ENCODE measurements at regions not wholly inside any gene's neighbourhood (a gene's known extent, or its start where the extent isn't known, plus 50 kb on each side); places are given as distances from the start of the nearest gene placed in this dataset.

GRCh38 chr11:80440835-80441234 is 1000.0 kb upstream of the TENM4 start:
- H3K9me3 Mint-ChIP-seq = peaks cover 17% of the 10 kb centered on the region
- no peaks in the 10 kb centered on the region for H3K36me3 Mint-ChIP-seq (ENCODE audit: insufficient read depth)
- H3K4me1 Mint-ChIP-seq (ENCODE audit: low read depth) = no peaks in the 10 kb centered on the region
- no peak overlapping the region for H3K4me3 Mint-ChIP-seq
- no peak for DNase-seq
- H3K27me3 Mint-ChIP-seq (ENCODE audit: low read depth) = no peaks in the 10 kb centered on the region
- no peak for ATAC-seq

GRCh38 chr11:80436547-80436946 is 995.7 kb upstream of the TENM4 start:
- Mint-ChIP-seq H3K36me3 (ENCODE audit: insufficient read depth) (no peaks in the 10 kb centered on the region), H3K4me1 (ENCODE audit: low read depth) (no peaks in the 10 kb centered on the region), H3K9me3 (peaks cover 25% of the 10 kb centered on the region), H3K4me3 (no peak overlapping the region), H3K27me3 (ENCODE audit: low read depth) (no peaks in the 10 kb centered on the region)
- ATAC-seq = no peak
- no peak for DNase-seq

GRCh38 chr11:80435345-80435744 is 994.5 kb upstream of the TENM4 start:
- no peak for DNase-seq
- Mint-ChIP-seq H3K4me3 (no peak overlapping the region), H3K4me1 (ENCODE audit: low read depth) (no peaks in the 10 kb centered on the region), H3K27me3 (ENCODE audit: low read depth) (no peaks in the 10 kb centered on the region), H3K9me3 (peaks cover 26% of the 10 kb centered on the region), H3K36me3 (ENCODE audit: insufficient read depth) (no peaks in the 10 kb centered on the region)
- ATAC-seq = no peak

- DNase-seq = no peak
- Mint-ChIP-seq H3K4me1 (ENCODE audit: low read depth) (no peaks in the 10 kb centered on the region), H3K36me3 (ENCODE audit: insufficient read depth) (no peaks in the 10 kb centered on the region), H3K9me3 (peaks cover 17% of the 10 kb centered on the region), H3K27me3 (ENCODE audit: low read depth) (no peaks in the 10 kb centered on the region), H3K4me3 (no peak overlapping the region)
- ATAC-seq = no peak
Observed at GRCh38 chr11:80432057-80432456, 991.2 kb upstream of the TENM4 start.

GRCh38 chr11:80424012-80424695 is 983.3 kb upstream of the TENM4 start:
- no peak overlapping the region for H3K4me3 Mint-ChIP-seq
- H3K9me3 Mint-ChIP-seq = peaks cover 3% of the 10 kb centered on the region
- no peaks in the 10 kb centered on the region for H3K4me1 Mint-ChIP-seq (ENCODE audit: low read depth)
- no peaks in the 10 kb centered on the region for H3K36me3 Mint-ChIP-seq (ENCODE audit: insufficient read depth)
- ATAC-seq = no peak
- no peak for DNase-seq
- no peaks in the 10 kb centered on the region for H3K27me3 Mint-ChIP-seq (ENCODE audit: low read depth)

DNA sequence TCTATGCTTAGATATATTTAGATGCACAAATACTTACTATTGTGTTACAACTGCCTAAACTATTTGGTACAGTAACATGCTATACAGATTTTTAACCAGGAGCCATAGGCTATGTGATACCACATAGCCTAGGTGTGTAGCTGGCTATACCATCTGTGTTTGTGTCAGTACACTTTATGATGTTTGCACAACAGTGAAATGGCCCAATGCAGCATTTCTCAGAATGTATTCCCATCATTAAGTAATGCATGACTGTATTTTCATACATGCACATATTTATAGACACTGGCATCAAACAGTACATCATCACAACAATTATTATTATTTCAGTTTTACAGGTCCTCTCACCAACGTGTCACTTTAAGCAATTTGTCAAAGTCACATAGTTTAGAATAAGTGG is 979.5 kb upstream of the TENM4 start:
- DNase-seq (no peak), ATAC-seq (no peak)
- H3K9me3 Mint-ChIP-seq = peaks cover 9% of the 10 kb centered on the region
- H3K27me3 Mint-ChIP-seq (ENCODE audit: low read depth) = no peaks in the 10 kb centered on the region
- H3K36me3 Mint-ChIP-seq (ENCODE audit: insufficient read depth) = no peaks in the 10 kb centered on the region
- no peak overlapping the region for H3K4me3 Mint-ChIP-seq
- H3K4me1 Mint-ChIP-seq (ENCODE audit: low read depth) = no peaks in the 10 kb centered on the region

GRCh38 chr11:80417681-80418080 is 976.9 kb upstream of the TENM4 start:
- DNase-seq (no peak), ATAC-seq (no peak)
- Mint-ChIP-seq H3K4me3 (no peak overlapping the region), H3K9me3 (peaks cover 16% of the 10 kb centered on the region), H3K36me3 (ENCODE audit: insufficient read depth) (no peaks in the 10 kb centered on the region), H3K27me3 (ENCODE audit: low read depth) (no peaks in the 10 kb centered on the region), H3K4me1 (ENCODE audit: low read depth) (no peaks in the 10 kb centered on the region)

- H3K4me3 Mint-ChIP-seq = no peak overlapping the region
- no peaks in the 10 kb centered on the region for H3K27me3 Mint-ChIP-seq (ENCODE audit: low read depth)
- ATAC-seq = no peak
- H3K9me3 Mint-ChIP-seq = peaks cover 24% of the 10 kb centered on the region
- DNase-seq = no peak
- H3K4me1 Mint-ChIP-seq (ENCODE audit: low read depth) = no peaks in the 10 kb centered on the region
- no peaks in the 10 kb centered on the region for H3K36me3 Mint-ChIP-seq (ENCODE audit: insufficient read depth)
Observed at GRCh38 chr11:80415580-80415979, 974.8 kb upstream of the TENM4 start.

DNA sequence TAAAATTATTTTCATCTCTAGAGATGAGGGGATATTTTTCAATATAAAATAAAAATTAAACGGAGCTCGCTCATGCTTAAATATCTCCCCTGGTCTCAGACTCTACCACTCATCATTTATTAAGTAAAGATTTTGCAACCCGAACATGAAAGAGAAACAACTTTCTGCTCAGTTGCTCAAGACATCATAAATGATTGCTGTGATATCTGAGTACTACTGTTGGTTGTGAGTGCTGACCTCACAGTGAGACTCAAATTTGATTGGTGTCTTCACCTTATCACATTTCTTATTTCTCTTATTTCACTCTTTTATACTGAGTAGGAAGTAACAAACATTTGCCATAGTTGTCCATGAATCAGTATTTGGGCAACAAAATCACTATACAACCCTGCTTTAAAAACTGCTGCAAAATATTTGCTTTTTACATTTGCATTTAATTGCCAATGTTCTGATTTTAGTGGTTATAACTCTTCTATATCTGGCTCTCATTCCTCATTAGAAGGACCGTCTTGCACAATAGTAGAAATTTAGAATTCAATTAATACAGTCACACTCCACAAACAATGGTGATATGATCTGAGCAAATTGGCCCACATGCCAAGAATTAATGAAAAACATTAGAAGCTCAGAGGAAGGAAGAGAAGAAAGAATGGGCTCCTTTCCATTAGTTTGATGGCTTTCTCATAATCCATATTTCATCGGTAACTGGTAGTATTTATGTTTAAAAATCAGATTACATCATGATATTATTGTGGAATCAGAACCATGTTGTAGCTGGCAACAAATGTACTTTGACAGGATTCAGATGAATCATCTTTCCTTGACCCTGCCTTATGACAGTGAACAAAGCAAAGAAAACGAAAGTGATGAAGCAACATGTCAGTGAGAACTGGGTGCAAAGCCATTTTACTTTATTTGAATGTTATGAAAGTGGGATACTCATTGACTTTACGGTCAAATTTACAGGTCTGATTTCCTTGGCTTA is 973.6 kb upstream of the TENM4 start:
- DNase-seq (no peak), ATAC-seq (no peak)
- Mint-ChIP-seq H3K4me1 (ENCODE audit: low read depth) (no peaks in the 10 kb centered on the region), H3K27me3 (ENCODE audit: low read depth) (no peaks in the 10 kb centered on the region), H3K9me3 (peaks cover 26% of the 10 kb centered on the region), H3K4me3 (no peak overlapping the region), H3K36me3 (ENCODE audit: insufficient read depth) (no peaks in the 10 kb centered on the region)

DNA sequence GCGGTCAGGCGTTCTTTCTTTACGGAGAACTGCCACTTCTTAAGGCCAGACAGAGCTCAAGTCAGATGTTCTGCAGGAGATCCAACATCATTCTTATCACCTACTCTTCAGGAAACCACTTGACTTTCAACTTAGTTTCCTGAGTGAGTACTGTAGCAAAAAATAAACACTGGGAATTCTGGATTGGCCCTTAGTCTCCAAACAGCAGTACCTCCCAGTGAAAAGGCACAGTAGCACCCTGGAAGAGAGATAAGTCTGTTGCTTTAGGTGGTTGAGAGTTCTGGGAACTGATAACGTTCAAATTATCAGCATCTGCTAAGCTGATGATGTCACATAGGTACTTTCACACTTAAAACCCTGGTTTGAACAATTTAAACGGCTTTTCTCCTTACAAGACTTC is 971.8 kb upstream of the TENM4 start:
- no peak for DNase-seq
- ATAC-seq = no peak
- Mint-ChIP-seq H3K4me1 (ENCODE audit: low read depth) (no peaks in the 10 kb centered on the region), H3K27me3 (ENCODE audit: low read depth) (no peaks in the 10 kb centered on the region), H3K9me3 (peaks cover 35% of the 10 kb centered on the region), H3K4me3 (no peak overlapping the region), H3K36me3 (ENCODE audit: insufficient read depth) (no peaks in the 10 kb centered on the region)

- H3K9me3 Mint-ChIP-seq = peaks cover 19% of the 10 kb centered on the region
- no peaks in the 10 kb centered on the region for H3K36me3 Mint-ChIP-seq (ENCODE audit: insufficient read depth)
- ATAC-seq = no peak
- H3K4me1 Mint-ChIP-seq (ENCODE audit: low read depth) = no peaks in the 10 kb centered on the region
- H3K4me3 Mint-ChIP-seq = no peak overlapping the region
- H3K27me3 Mint-ChIP-seq (ENCODE audit: low read depth) = no peaks in the 10 kb centered on the region
- no peak for DNase-seq
Observed at GRCh38 chr11:80393210-80393609, 952.4 kb upstream of the TENM4 start.

GRCh38 chr11:80390505-80390904 is 949.7 kb upstream of the TENM4 start:
- ATAC-seq = no peak
- peaks cover 27% of the 10 kb centered on the region for H3K9me3 Mint-ChIP-seq
- no peak overlapping the region for H3K4me3 Mint-ChIP-seq
- DNase-seq = no peak
- no peaks in the 10 kb centered on the region for H3K36me3 Mint-ChIP-seq (ENCODE audit: insufficient read depth)
- no peaks in the 10 kb centered on the region for H3K27me3 Mint-ChIP-seq (ENCODE audit: low read depth)
- no peaks in the 10 kb centered on the region for H3K4me1 Mint-ChIP-seq (ENCODE audit: low read depth)

DNA sequence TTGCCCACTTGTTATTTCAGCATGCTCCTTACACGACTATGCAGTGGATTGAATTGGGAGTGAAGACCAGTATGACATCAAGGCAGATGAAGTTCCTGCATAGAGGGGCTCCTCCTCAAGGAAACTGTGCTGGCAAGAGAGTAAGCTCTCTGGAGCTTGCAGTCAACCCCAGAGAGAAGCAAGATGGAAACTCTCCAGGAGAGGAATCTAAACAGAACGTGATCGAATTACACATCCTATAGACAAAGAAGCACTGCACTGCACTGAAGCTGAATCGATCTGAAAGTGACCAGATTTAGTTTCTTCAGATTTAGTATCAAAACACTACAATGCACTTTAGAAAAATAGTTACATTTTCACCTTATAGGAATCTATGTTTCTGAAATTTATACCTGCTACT is 947.7 kb upstream of the TENM4 start:
- H3K36me3 Mint-ChIP-seq (ENCODE audit: insufficient read depth) = no peaks in the 10 kb centered on the region
- H3K4me3 Mint-ChIP-seq = no peak overlapping the region
- DNase-seq = no peak
- no peaks in the 10 kb centered on the region for H3K4me1 Mint-ChIP-seq (ENCODE audit: low read depth)
- peaks cover 21% of the 10 kb centered on the region for H3K9me3 Mint-ChIP-seq
- no peak for ATAC-seq
- H3K27me3 Mint-ChIP-seq (ENCODE audit: low read depth) = no peaks in the 10 kb centered on the region

DNA sequence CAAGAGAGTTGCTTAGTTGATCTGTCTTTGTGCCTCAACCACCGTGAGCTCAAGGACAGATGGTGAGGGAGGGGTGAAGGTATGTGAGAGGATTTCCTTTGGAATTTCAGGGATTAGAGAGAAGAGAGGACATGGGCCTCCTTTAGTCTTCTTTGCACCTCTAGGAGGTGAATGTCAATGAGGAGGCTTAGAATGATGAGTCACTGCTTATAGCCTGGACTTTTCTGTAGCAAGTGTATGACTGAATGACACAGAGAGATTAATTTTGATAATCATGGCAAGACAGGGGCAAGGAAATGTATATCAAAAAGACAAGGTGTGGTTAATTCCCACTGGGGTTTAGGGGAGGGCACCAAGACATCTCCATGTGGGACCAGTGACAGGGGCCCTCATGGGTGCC is 947.3 kb upstream of the TENM4 start:
- Mint-ChIP-seq H3K9me3 (peaks cover 18% of the 10 kb centered on the region), H3K27me3 (ENCODE audit: low read depth) (no peaks in the 10 kb centered on the region), H3K36me3 (ENCODE audit: insufficient read depth) (no peaks in the 10 kb centered on the region), H3K4me3 (no peak overlapping the region), H3K4me1 (ENCODE audit: low read depth) (no peaks in the 10 kb centered on the region)
- ATAC-seq = no peak
- no peak for DNase-seq

GRCh38 chr11:80383655-80384054 is 942.8 kb upstream of the TENM4 start:
- Mint-ChIP-seq H3K4me3 (no peak overlapping the region), H3K36me3 (ENCODE audit: insufficient read depth) (no peaks in the 10 kb centered on the region)

More at GRCh38 chr11:80383655-80384054, 942.8 kb upstream of the TENM4 start:
- H3K4me1 Mint-ChIP-seq (ENCODE audit: low read depth) = no peaks in the 10 kb centered on the region
- DNase-seq = no peak
- H3K27me3 Mint-ChIP-seq (ENCODE audit: low read depth) = no peaks in the 10 kb centered on the region
- ATAC-seq = no peak
- peaks cover 8% of the 10 kb centered on the region for H3K9me3 Mint-ChIP-seq

Measured in activated T-cell treated with anti-CD3 and anti-CD28 coated beads, Interleukin-2, amount 50 U/mL, for 4 hours (primary cell).